NCI-H1105 treated with DMSO at 0.1 percent for 48 hours (cell line): ENCODE measurements at regions not wholly inside any gene's neighbourhood (a gene's known extent, or its start where the extent isn't known, plus 50 kb on each side); places are given as distances from the start of the nearest gene placed in this dataset.

Source experiments
- DNase-seq: peaks from one replicate; lab custom pipeline; 2025; lab: John Stamatoyannopoulos, UW

DNA sequence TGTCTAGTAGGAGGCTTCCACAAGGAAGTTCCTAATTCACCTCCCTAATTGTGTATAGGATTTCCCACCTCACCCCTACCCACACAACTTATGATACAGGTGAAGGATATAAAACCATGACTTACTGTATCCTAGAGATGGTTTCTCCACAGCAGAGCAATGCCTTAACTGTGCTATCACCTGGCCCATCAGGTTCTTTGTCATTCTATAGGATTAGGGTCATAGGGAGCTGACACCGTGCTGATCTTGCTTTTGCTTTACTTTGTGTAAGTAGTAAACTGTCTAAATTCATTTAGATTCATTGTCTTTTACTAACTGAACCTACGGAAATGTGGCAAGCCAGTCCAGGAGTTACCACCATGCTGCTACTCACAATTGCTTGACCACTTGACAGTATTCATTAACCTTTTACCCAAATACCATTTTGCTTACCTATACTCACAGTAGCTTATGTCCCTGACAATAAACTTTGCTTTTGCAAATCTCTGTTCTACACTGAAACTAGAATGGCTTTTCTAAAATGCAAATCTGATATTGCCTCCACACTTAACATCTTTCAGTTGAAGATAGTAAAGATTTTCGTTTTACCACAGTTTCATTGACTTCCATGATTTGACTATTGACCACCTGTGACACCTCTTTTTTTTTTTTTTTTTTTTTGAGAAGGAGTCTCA lies 147.6 kb downstream of the IFI44 start:
- DNase-seq = no peak

DNA sequence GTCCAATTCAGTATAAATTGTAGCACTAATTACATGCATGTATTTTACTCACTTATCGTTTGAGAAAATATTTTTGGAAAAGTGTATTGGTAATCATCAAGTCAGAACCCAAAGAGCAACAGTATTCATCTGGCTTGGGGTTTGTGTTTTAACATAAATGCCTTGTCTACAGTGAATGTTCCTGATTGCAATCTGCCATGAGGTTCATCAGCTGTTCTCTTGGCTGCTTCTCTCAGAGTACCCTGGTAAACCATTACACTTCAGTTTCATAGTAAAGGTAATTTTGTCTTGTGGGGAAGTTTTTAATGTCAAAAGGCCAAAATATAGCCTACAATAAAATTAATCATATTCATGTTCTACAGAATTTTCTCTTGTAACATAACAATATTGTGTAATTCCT lies 150.3 kb downstream of the IFI44 start:
- DNase-seq = no peak

DNA sequence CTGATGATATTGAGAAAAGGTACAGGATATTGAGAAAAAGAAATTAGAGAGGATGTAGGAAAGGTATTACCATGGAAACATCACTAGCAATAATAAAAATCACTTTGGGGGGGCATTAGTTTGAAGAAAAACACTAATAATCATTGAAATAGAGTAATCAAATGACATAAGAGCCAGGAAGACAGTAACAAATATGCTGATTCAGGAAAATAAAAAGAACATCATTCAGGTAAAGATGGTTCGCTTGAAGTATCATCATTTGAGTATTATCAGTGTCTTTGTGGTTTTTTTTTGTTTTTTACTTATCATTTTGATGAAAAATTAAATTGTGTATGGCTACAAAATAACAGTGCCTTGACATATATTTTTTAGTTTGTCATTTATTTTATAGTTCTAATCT lies 164.5 kb downstream of the IFI44 start:
- DNase-seq = no peak

DNA sequence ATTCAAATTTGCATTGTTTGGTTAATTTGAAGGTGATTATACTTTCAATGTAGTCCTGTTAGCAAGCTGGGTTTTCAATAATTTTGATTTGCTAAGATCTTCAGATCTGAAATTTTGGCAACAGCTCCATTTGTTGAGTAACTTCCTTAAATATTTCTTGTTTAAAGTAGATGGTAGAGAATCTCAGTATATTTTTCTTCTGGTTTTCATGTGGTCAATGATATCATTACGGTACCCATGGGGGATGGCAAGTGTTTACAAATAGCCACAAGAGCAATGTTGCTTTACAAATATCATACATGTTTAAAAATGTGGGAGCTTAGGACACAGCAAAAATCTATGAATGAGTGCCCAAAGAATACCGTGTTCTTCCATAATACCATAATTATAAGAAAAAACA lies 175.9 kb downstream of the IFI44 start:
- DNase-seq = no peak

DNA sequence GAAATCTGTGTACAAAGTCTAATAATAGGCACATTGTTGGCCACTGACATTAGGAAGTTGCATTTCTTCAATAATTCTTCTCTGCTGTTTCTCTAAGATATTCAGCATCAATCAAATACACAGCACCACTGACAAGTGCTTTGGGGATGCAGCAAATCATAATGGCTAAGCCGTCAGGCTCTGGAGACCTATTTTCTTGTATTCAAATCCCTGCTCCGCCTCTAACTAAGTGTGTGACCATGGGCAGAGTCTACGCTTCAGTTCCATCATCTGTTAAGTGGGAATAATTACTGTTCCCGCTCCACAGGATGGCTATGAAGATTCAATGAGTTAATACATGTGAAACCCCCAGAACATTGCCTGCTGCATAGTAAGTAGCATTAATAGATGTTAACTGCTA lies 176.9 kb downstream of the ADGRL4 start:
- DNase-seq = no peak

DNA sequence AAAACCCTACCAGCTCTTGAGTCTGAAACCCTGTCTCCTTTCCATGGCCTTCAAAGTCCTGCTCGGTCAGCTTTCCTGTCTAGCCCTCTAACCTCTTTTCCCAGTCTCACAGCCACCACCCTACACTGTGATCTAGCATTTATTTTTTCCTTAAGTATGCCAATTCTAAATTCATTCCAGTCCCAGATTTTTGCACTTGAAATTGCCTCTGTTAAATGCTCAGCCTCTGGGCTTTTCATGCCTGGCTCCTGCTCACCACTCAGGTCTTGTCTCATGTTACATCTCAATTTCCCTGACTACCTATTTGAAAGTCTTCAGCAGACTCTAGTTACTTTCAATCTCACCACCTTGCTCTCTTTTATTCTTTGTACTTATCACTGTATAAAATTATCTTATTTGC lies 176.2 kb downstream of the ADGRL4 start:
- no peak for DNase-seq

DNA sequence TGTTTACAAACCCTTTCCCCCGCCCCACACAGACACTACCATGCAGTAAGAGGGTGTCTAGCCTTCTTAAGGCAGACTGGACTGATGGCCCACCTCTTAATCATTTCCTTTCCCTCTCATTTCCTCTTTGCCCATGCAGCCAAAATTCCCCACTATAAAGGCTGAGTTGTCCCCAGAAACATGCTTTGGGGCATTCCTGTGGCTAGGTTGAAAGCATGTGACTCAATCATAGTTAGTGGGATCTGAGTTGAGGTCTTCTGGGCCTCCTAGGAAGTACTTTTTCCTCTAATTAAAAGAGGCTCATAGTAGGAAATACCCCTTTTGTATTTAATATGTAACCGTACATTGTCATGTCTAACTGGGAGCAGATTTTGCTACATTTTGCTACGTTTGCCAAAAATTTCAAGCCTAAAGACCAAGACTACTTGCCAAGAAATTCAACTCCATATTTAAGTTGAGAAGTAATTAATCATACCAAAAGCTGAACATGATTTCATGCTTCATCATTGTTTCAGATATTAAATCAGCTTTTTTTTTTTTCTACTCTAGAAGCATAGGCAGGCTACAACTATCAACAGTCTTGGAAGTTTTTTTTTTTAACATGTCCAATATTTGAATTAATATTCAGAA lies 174.7 kb downstream of the ADGRL4 start:
- DNase-seq = no peak

DNA sequence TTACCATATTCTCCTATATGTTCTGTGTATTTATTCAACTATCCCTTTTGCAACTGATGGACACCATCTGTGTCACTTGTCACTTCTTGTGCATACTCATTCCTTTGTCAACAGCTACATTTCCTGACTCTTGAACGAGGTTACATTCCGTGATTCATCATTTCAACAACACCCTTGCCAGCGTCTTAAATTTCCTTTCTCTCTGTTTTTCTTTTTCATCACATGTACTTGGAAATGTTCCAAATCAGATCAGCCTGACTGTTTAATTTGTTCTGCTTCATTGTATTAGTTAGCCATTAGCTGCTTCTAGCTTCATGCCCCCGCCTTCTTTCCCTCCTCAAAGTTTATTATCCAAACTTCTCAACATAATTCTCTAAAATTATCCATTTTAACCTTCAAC lies 173.0 kb downstream of the ADGRL4 start:
- DNase-seq = peak; percentile 9

DNA sequence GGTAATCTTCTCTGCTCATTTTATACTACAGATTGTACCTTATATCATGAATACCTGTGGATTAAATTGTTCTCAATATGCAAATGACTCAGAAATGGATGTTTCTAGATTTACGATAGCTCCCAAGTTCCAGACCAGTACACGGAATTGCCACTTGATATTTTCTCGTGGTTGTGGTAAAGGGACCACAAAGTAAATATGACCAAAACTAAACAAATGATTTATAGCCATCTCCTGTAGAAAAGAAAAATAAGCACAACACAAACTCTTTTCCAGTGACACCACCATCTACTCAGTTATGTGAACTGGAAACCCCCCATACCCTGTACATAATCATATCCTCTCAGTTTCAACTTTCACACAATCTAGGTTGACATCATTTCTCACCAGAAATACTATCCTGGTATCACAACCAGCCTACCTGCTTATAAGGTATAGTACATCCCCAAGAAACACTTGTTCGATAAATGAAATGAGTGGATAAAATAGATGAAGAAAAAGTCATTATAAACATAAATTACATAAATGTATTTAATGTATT lies 172.3 kb downstream of the ADGRL4 start:
- DNase-seq = no peak

DNA sequence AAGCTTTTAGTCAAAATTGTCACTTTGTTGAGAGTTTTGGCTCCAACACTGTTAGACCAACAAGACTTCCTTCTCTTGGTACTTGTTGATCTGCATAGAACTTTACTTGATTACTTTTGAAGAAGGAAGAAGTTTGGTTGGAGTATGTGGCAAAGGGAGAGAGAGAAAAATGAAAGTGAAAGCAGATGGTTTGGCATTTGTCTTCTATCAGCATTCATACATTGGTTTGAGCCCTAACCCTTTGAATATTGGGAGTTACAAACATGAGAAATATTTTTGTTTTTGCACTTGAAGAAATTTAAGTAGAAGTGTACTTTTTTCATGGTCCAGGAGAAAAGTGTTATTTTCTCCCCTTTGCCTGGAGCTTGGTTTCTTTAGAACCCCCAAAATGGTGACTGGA lies 169.8 kb downstream of the ADGRL4 start:
- no peak for DNase-seq

DNA sequence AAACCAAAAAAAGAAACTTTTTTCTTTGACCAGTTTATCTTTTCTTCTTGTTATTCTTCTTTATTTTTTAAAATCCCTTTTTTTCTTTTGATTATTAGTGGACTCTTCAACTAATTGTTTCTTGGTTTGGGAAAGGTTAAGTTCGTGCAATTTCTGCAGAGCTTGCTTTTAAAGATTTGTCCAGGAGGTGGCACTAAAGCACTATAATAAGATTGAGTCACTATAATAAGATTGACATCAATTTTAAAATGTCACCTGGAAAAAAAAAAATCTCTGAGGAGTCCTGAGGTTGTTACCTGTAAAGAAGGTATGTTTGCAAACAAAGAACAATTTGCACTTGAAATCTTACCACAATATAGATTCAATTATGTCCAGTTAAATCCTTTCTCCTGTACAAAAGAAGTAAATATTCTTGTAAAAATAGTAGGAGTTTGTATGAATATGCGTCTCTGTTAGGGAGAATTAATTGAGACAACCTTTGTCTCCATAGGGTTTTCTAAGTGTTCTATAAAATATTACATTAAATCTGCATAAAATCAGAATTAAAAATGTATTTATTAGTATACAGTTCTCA lies 166.7 kb downstream of the ADGRL4 start:
- DNase-seq = peak; percentile 63
